ENCODE measurements at regions not wholly inside any gene's neighbourhood (a gene's known extent, or its start where the extent isn't known, plus 50 kb on each side); places are given as distances from the start of the nearest gene placed in this dataset.

DNA sequence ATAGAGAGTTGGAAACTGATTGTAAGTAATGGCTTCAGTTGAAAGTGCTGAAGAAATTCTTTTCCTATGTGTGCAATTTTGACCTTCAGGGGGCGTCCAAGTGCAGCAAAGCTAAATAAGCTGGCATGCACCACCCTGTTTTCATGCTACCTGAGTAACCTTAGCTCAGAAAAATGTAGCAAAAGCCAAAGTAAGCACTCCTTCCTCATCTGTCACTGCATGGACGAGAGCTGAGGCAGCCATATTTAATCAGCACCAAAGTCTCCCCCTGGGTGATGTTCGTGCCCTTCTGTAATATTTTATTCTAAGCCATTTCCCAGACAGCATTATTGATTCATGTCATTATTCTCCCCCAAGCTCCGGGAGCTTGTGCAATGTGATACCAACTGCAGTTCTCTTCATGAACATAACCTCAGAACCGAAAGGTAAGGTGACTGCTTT, 123.1 kb downstream of the RPS12 start:
- peak; percentile 19 for DNase-seq

DNA sequence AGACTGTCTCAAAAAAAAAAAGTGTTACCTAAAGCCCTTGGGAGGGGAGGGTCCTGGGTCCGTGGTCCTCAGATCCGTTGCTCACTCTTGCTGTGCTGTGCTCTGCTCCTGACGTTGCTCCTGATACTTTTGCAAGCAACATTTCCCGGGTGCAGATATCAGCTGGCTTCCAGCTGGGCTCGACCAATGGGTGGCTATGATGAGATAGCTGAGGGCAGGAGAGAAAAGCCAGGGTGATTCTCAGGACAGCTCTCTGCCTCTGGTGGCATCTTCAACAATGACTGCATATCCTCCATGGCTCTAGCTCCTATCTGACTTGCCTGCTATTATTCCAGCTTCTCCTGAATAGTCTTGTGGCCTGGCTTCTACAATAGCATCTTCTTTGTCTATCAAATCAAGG, 134.5 kb downstream of the RPS12 start:
- no peak for DNase-seq

DNA sequence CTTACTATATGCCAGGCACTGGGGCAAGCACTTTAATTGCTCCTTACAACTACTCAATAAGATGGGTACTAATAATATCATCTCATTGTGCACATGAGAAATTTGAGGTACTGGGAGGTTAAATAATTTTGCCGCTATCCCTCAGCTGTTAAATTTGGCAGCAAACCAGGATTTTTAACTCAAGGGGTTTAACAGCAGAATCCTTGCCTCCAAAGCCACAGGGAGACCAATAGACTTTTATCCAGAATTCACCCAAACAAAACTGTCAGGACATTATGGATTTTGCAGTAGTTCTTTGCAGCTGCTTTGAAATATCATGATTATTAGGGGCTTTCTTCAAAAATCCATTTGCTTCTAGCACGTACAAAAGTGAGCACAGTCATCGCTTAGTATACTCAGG, 136.2 kb downstream of the RPS12 start:
- no peak for DNase-seq

DNA sequence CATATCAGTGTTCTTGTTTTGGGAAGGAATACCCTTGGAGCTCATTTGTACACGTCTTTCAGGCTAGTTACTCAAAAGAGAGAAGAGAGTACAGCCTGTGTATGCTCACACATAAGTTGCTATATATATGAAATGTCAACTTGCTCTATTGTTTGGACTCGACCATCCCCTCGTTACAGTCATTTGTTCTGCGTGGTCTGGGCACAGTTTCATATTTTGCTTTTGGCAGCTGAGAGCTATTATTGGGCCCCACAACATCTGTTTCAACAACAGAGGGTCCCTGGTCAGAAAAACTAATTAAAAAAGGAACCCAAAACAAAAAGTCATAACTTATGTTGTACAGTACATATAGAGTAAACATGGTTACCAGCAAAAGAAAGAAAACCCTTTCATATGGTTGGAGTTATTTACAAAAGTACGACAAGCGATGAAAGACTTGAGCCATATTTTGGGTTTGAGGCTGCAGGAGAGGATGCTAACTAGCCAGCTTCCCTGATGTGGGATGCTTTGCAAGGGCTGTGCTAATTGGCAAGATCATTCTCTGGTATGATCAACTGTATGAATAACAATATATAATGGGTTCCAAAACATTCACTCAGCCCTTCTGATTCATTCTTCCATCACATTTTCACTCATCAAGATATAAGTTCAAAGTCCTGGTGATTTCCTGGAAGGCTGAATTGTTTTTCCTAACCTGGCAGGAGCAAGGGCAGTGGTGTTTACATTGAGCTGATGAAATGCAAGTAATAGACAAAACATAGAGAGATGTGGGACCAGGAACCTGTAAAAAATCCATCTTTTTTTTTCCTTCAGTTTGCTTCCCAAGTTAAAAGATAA, 137.9 kb downstream of the RPS12 start:
- DNase-seq, result no peak

DNA sequence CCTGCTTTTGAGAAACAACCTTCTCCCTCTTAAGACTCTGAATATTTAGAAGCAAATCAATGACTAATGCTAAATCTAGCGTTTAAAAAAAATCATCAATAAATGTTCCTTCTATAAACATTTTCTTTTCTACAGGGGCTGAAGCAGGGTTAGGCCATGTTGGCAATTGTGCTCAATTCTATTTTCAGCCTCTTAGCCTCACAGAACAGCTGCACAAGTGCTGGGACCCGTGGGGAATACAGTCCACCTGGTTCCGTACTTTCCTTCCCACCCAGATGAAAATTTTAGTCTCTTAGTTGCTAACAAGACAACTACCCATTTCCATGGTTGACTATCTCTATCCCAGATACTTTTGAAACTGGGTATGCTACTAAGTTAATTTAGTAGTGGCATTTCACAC, 138.6 kb downstream of the RPS12 start:
- DNase-seq, result no peak

DNA sequence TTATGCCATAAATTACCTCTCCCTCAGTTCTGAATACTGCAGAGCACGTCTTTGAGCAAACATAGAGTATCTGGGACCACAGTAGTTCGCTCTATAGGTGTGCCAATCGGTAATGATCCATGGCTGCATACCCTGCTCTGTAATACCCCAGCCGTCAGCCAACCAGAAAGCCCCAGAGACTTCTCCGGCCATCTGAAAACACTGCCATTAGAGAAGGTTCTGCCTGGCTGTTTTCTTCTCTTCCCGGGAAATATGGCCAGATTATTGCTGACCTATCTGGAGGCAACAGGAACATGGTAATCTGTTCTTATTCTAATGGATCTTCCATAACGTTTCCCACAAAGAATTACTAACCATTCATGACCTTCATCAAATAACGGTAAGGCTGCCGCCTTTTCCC, 139.9 kb downstream of the RPS12 start:
- no peak for DNase-seq

DNA sequence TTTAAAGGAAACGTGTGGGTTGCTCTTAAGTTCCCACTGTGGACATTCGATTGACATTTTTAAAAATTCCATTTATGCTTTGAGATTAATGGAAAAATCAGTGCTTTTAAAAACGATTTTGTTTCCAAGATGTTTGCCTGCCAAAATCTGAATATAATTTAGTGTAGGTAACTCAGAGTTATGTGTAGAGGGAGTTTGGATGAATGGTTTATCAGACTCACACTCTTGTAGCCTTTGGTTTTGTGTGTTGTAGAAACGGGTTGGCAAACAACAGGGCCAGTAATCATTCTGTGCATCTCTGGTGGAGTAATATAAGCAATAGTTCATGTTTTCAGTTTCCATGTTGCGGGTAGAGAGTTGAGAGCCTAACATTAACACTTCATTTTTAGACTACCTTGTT, 140.6 kb downstream of the RPS12 start:
- DNase-seq, result no peak

DNA sequence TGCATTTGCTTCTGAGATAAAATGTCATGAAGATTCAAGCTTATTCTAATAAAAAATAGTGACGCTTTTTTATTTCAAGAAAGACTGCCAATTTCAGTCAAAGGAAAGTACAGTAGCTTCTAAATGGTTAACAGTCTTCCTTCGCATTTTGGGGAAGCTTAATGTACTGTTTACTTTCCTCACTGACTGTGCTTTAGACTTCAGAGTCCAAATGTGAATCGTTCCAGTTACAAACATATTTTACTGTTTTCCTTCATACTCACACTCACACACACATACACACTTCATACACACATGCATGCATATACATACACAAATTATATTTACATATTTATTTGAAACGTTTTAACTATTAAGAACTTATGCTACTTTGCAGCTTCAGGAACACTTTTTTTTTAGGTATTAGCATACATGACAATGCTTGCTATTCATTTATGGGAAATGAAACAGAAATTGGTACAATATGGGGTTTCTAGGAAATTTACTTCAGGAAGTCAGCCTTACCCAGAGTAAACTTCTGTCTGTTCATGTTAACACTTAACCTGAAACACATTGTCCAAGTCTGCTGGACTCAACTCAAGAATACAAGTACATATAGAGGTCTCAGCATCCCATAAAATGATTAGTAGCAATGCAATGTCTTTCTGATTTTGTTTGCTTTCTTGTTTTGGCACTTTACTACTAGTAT, 145.4 kb downstream of the RPS12 start:
- no peak for DNase-seq

DNA sequence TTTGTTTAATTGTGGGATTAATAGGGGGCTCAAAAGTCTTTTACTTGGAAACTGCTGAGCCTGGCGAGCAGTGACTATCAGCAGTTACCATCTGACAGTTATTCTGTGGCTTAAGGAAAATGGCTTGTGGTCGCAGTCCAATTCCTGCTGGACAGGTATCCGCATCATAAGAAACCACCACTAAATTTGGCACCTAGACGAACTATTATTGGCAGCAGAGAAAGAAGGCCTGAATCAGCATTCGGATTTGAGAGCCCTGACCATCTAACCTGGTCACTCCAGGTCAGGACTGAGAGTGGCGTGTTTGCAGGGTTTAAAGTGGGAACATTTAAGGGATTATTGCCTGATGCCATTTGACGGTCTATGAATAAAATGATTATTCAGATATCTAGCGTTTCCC, 146.4 kb downstream of the RPS12 start:
- no peak for DNase-seq

DNA sequence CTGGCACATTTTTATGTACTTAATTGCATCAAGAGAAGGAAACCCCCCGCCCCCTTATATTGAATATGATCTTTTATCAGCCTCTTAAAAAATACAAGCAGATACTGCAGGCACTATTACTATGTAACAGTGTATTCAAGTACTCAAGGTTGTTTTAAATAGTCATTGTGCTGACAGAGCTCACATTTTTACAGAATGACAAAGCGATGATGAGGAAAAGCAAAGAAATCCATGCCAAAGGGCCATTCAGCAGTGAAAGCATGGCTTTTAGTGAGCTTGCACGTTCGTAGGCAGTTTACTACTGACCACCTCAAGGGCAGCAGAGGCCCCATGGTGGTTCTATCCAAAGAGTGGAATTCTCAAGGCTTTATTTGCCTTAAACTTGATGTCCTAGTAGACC, 146.8 kb downstream of the RPS12 start:
- no peak for DNase-seq

DNA sequence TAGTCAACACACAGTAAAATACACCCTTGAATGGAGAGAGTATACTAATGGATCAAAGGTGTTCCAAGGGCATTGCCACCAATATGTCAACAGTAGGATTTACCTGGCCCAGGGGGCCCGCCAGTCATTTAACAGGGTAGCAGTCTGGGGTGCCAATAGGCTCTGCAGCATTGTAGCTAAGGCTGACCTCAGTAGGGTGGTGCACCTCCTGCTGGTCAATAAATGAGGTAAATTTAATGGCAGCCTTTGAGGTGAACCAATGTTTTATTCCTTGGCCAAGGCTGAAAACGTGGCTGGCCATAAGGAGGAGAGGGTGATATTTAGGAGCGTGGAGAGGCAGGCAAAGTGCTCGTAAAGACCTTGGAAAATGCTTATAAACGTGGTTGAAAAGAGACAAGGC, 147.2 kb downstream of the RPS12 start:
- DNase-seq, result no peak

DNA sequence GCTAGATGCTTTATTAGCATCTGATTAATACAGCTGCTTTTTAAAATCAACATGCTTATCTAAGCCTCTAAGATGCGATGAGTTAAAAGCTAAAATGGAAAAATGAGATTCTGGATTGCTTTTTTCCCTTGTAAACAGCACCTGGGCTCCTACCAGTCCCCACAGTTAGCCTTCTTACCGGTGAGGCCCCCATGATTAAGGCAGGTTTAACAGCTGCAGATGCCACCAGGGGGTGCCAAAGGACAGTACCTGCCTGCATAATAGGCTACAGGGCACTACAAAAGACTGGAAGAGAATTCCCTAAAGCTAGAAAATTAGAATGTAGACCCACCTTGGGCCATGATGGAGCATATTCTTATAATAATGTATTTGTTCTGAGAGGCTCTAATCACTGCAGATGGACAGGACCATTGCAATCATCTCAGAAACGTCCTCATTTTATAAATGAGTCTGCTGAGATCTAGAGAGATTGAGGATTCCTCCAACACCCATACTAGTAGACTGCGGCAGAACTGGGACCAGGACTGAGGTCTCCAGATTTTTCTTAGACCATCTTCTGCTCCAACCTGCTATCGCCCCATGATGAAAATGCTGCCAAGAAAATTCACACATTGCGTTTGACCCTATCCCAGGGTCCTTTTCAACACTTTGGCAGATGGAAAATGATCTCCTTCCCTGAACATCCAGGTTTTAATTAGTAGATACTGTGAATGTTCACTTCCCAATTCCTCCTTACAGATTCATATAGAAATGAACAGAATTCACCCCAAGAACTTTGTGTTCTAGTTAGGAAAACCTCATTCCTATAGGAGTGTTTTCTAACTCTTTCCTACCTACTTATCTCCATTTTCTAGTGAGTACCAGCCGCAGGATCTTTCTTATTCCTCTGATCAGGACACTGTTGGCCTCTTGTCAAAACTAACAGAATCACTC, 148.8 kb downstream of the RPS12 start:
- DNase-seq, result no peak

DNA sequence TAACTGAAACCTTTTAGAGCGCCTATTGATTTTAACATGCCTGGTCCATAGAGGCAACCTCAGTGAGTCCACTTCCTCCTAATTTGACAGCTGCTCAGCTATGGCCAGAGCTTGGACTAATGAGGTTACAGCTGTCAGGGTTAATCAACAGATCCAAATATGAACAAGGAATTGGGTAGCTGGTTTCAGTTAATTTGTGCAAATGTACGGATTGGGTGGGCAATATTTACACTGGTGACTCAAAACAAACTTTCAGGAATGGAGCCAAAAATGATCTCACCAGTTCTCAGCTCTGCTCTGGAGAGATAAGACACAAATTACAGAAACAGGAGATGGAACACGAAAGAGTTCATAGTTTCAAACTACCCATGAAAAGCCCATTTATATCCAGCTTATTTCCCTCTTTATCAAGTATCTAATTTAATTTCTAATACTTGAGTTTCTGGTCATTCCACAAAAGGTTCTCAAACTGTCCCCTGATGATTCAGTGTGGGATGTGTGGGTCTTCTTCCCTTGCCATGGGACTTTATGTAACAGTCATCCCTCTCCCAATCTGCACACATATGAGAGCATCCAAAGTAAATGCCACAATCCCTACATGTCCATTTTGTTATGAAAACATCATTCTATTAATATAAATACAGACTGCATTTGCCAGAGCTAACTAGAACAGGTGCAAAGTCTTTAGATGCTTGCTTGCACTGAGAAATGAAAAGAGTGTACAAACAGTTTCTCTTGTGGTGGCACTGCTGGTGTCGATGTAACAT, 149.9 kb downstream of the RPS12 start:
- DNase-seq, result no peak

DNA sequence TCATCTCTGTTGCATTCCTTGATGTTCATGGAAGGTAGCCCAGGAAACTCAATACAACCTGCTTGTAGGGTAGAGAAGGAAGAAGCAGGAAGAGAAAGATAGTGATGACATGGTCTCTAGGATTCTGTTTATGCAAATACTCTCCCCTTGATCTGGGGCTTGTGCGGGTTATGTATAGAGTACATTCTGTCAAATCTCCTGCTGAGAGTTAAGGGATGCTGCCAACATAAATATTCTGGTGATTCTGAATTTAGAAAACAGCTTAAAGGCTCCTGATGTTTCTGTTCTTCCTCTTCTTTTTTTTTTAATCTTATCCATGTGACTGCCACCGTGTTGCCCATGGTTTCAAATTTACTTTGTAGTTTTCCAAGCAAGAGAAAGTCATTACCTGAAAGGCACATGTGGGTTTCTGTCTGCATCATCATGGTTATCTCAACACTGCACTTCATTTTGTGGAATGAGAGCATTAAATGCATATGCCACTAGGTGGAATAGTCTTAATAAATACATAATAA, 150.6 kb downstream of the RPS12 start:
- DNase-seq, result no peak

DNA sequence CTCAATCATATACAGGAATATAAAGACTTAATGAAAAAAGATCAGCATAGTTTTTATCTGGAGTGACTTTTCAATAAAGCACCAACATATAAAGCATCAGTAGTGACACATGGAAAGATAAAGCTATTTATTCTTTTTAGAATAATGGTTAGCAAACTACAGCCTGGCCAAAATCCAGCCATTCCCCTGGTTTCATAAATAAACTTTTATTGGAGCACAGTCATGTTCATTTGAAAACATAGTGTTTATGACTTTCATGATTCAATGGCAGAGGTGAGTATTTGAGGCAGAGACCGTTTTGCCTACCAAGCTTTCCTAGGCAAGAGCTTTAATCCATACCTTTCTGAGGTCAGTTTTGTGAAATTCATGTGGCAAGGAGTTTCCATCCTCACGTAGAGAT, 153.5 kb downstream of the RPS12 start:
- no peak for DNase-seq

DNA sequence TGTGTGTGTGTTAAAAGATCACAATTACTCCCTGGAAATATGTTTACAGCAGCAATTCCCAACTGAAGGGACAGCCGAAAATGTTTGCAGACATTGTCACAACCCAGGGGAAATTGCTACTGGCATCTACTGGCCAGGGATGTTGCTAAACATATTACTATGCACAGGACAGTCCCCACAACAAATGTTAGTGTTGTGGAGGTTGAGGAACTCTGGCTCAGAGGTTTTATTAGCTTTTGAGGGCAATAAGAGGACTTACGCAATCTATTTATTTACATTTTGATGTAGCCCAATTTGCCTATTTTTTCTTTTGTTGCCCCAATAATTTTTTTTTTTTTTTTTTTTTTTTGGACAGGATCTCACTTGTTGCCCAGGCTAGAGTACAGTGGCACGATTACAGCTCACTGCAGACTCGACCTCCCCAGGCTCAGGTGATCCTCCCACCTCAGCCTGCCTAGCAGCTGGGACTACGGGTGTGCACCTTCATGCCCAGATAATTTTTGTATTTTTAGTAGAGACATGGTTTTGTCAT, 154.1 kb downstream of the RPS12 start:
- no peak for DNase-seq

DNA sequence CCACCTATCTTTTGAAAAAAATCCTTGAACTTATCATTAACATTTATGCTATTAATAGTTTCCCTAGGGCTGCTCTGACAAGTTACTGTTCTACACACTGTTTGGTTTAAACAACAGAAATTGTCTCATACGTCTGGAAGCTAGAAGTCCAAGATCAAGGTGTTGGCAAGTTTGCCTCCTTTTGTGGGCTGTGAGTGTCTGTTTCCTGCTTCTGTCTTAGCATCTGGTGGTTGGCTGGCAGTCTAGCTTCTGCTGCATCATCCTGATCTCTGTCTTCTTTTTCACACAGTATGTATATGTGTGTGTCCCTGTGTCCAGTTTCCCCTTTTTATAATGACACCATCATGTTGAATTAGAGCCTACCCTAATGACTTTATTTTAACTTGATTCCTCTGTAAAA, 154.8 kb downstream of the RPS12 start:
- no peak for DNase-seq

DNA sequence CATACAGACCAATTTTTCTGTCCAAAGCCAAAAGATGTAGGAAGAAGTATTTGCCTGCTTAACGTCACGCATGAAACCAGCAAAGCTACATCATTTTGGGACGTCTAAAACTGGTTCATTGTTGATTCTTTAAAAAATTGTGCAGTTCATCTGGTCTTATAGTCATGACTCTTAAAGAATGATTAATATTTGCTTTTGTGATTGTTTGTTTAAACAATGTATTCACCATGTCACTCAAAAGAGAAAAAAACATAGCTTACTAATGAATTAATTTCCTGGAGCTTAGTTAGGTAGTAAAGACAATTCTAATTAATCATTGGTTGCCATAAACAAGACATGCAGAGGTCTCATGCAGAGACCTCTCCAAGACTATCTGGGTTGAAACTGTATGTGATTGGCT, 157.3 kb downstream of the RPS12 start:
- DNase-seq, result no peak

DNA sequence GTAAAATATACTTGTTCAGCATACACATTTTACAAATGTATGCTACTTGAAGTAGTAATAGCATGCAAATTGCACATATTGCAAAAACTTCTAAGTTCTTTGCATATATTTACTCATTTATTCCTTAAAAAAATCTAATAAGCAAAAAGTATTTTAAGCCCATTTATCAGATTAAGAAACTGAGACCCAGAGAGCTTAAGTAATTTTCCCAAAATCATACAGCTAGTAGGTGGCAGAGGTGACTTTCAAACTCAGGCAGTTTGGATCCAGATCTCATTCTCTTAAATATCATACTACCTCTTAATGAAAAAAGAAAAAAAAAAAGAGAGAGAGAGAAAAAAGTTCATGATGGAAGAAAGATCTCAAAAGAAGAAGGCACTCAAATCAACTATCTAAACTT, 157.9 kb downstream of the RPS12 start:
- DNase-seq, result no peak

DNA sequence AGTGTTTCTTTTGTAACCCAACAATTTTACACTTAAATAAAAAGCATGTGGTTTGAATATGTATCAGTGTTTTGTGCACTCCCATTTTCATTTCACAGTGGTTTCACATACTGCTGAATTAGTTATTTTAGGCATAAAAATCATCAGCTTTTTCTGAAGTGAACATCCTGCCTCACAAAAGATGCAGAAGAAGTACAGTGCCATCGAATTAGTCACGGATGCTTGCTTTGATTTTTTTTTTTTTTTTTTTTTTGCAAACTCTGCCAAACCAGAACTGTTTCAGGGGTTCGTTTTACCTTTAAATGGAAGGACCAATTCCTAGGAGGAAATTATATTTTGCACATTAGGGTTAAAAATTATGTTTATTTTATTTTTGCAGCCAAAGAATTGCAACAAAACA, 158.6 kb downstream of the RPS12 start:
- DNase-seq, result no peak

DNA sequence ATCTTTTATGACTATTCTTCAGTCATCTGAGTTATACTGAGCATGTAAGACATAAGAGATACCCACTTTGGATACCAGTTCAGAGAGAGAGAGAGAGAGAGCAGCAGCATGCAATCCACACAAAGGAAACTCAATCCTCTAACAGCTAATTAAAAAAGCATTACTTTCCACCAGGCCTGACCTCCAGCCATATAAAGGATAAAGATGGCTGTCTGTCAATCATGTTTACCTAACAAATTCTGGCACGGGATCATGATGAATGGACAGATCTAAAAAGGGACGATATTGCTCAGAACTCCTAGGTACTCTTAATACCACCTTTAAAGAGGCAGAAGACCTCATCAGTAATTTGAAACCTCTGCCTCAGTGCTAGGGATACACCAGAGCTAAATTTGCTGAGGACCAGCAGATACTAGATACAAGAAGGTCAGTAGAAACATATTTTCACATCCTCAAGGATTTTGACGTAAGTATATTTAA, 159.2 kb downstream of the RPS12 start:
- peak; percentile 52 for DNase-seq

DNA sequence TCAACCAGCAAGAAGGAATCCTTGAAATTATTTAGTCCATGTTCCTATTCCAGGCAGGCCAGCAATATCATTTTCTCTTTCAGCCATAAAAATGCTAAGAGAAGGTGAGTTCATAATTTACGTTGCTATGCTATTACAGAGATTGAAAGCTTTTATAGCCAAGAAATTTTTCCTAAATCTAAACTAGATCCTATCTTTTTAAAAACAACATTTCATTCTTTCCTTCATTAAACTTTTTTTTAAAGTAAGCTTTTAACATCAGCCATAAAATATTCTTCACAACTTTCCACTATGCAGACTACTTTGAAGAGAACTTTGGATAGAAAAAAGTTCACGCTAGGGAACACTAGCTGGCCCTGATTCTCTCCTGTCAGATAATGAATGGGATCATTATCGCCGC, 159.8 kb downstream of the RPS12 start:
- DNase-seq, result no peak

Measured in NCI-H1417 treated with DMSO at 0.1 percent for 48 hours (cell line).